ENCODE measurements at regions not wholly inside any gene's neighbourhood (a gene's known extent, or its start where the extent isn't known, plus 50 kb on each side); places are given as distances from the start of the nearest gene placed in this dataset.

DNA sequence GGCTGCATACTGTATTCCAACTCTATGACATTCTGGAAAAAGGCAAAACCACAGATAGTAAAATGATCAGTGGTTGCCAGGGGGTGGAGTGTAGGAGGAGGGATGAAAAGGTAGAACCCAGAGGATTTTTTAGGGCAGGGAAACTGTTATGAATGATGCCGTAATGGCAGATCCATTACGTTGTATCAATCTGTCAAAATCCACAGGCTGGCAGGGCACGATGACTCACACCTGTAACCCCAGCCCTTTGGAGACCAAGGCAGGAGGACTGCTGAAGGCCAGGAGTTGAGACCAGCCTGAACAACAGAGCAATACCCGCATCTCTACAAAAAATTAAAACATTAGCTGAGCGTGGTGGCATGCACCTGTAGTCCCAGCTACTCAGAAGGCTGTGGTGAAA lies 91.8 kb downstream of the RMI2 start:
- TF ChIP-seq, protein P1, sequence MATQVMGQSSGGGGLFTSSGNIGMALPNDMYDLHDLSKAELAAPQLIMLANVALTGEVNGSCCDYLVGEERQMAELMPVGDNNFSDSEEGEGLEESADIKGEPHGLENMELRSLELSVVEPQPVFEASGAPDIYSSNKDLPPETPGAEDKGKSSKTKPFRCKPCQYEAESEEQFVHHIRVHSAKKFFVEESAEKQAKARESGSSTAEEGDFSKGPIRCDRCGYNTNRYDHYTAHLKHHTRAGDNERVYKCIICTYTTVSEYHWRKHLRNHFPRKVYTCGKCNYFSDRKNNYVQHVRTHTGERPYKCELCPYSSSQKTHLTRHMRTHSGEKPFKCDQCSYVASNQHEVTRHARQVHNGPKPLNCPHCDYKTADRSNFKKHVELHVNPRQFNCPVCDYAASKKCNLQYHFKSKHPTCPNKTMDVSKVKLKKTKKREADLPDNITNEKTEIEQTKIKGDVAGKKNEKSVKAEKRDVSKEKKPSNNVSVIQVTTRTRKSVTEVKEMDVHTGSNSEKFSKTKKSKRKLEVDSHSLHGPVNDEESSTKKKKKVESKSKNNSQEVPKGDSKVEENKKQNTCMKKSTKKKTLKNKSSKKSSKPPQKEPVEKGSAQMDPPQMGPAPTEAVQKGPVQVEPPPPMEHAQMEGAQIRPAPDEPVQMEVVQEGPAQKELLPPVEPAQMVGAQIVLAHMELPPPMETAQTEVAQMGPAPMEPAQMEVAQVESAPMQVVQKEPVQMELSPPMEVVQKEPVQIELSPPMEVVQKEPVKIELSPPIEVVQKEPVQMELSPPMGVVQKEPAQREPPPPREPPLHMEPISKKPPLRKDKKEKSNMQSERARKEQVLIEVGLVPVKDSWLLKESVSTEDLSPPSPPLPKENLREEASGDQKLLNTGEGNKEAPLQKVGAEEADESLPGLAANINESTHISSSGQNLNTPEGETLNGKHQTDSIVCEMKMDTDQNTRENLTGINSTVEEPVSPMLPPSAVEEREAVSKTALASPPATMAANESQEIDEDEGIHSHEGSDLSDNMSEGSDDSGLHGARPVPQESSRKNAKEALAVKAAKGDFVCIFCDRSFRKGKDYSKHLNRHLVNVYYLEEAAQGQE (IDR thresholded peaks at IDR 0.05; ENCODE audit: low read depth), result no peak
- TF ChIP-seq TAF1 (IDR thresholded peaks at IDR 0.05; ENCODE audit: low read depth) (no peak), EGR1 (IDR thresholded peaks at IDR 0.05) (no peak), TCF12 (IDR thresholded peaks at IDR 0.05; ENCODE audit: low read depth) (no peak), CEBPB (IDR thresholded peaks at IDR 0.05) (no peak), TEAD4 (IDR thresholded peaks at IDR 0.05) (no peak), EP300 (IDR thresholded peaks at IDR 0.05; ENCODE audit: borderline replicate concordance) (no peak)
